GM18873 (cell line): ENCODE measurements at regions not wholly inside any gene's neighbourhood (a gene's known extent, or its start where the extent isn't known, plus 50 kb on each side); places are given as distances from the start of the nearest gene placed in this dataset.

ENCODE experiments used
- ATAC-seq: cut with Tn5 transposase; IDR thresholded peaks from one replicate; pipeline ENCODE4 v1.9.1; 2021; ENCODE audit warnings: mild to moderate bottlenecking, moderate library complexity, moderate number of reproducible peaks; ENCODE audit not compliant: unreplicated experiment, low FRiP score

- no peak for ATAC-seq
Measured at GRCh38 chr5:21694567-21694966, 1158.6 kb downstream of the CDH12 start.

GRCh38 chr5:21693591-21693990, 1159.6 kb downstream of the CDH12 start:
- no peak for ATAC-seq

GRCh38 chr5:21689587-21689986, 1163.6 kb downstream of the CDH12 start:
- no peak for ATAC-seq

- ATAC-seq: no peak
Measured at GRCh38 chr5:21688655-21689054, 1164.5 kb downstream of the CDH12 start.

- ATAC-seq: no peak
Measured at GRCh38 chr5:21687621-21688020, 1165.5 kb downstream of the CDH12 start.

- ATAC-seq: no peak
Measured at GRCh38 chr5:21686706-21687105, 1166.4 kb downstream of the CDH12 start.

- ATAC-seq: no peak
Measured at GRCh38 chr5:21685522-21685921, 1167.6 kb downstream of the CDH12 start.

- ATAC-seq: no peak
Measured at GRCh38 chr5:21684992-21685391, 1168.2 kb downstream of the CDH12 start.

- no peak for ATAC-seq
Measured at GRCh38 chr5:21681911-21682310, 1171.2 kb downstream of the CDH12 start.

- ATAC-seq: no peak
Measured at GRCh38 chr5:21680641-21681040, 1172.5 kb downstream of the CDH12 start.

GRCh38 chr5:21680196-21680595, 1172.9 kb downstream of the CDH12 start:
- ATAC-seq: no peak

- no peak for ATAC-seq
Measured at GRCh38 chr5:21678526-21678925, 1174.6 kb downstream of the CDH12 start.

- ATAC-seq: no peak
Measured at GRCh38 chr5:21672911-21673310, 1180.2 kb downstream of the CDH12 start.

- ATAC-seq: no peak
Measured at GRCh38 chr5:21672360-21672759, 1180.8 kb downstream of the CDH12 start.

- ATAC-seq: no peak
Measured at GRCh38 chr5:21665524-21665923, 1187.6 kb downstream of the CDH12 start.

- no peak for ATAC-seq
Measured at GRCh38 chr5:21663082-21663481, 1190.1 kb downstream of the CDH12 start.

GRCh38 chr5:21661184-21661583, 1192.0 kb downstream of the CDH12 start:
- ATAC-seq: no peak

GRCh38 chr5:21654556-21654955, 1198.6 kb downstream of the CDH12 start:
- no peak for ATAC-seq

GRCh38 chr5:21649969-21650368, 1203.2 kb downstream of the CDH12 start:
- no peak for ATAC-seq

GRCh38 chr5:21646469-21646868, 1206.7 kb downstream of the CDH12 start:
- no peak for ATAC-seq

GRCh38 chr5:21644032-21644431, 1209.1 kb downstream of the CDH12 start:
- ATAC-seq: no peak

GRCh38 chr5:21642312-21642711, 1210.8 kb downstream of the CDH12 start:
- ATAC-seq: no peak

- ATAC-seq: no peak
Measured at GRCh38 chr5:21623831-21624230, 1229.3 kb downstream of the CDH12 start.
